ENCODE measurements at regions not wholly inside any gene's neighbourhood (a gene's known extent, or its start where the extent isn't known, plus 50 kb on each side); places are given as distances from the start of the nearest gene placed in this dataset.

DNA sequence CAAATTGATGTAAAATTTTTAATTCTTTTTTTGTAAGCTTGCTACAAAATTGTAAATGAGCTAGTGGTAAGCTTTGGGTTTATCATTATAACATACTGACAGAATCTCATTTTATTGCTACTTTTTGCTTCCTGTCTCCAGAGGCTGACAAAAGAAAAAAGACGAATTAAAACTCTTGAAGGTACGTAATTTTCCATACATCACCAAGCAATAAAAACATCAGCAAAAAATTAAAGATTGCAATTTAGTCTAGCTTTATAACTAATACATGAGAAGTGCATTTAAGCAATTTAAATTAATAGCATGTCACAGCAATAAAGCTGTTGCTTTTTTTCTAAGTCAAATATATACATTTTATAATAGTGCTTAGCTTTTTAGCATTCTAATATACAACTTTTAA, 94.6 kb upstream of the SNTG2 start:
- Histone ChIP-seq H3K9ac (ENCODE audit: insufficient read depth, low read length) (no peak overlapping the region), H4K20me1 (ENCODE audit: control insufficient read depth, extremely low read depth, insufficient read depth, low read length) (no peaks in the 10 kb centered on the region), H3K4me3 (replicated peaks in 1 of 4; ENCODE audit: control extremely low read depth in 1 of 4, insufficient read depth in 1 of 4, low read depth in 3 of 4, low read length in 4 of 4) (no peak overlapping the region), H3K79me2 (ENCODE audit: control insufficient read depth, insufficient read depth, low read length) (no peaks in the 10 kb centered on the region), H3K27me3 (ENCODE audit: control insufficient read depth, insufficient read depth, low read length) (no peaks in the 10 kb centered on the region), H3K36me3 (ENCODE audit: control insufficient read depth, insufficient read depth, low read length) (no peaks in the 10 kb centered on the region), H3K9me3 (ENCODE audit: control insufficient read depth, insufficient read depth, low read depth, low read length) (no peaks in the 10 kb centered on the region), H3K27ac (ENCODE audit: insufficient read depth, low read length) (no peak overlapping the region), H2AFZ (ENCODE audit: low read length) (no peak overlapping the region), H3K4me2 (ENCODE audit: extremely low read depth, insufficient read depth, low read length) (no peak overlapping the region), H3K4me1 (ENCODE audit: control insufficient read depth, extremely low read depth, insufficient read depth, low read length) (no peaks in the 10 kb centered on the region)
- no peak for TF ChIP-seq EZH2 (IDR thresholded peaks at IDR 0.05; ENCODE audit: low read length, missing control alignments)
- TF ChIP-seq, protein P1, sequence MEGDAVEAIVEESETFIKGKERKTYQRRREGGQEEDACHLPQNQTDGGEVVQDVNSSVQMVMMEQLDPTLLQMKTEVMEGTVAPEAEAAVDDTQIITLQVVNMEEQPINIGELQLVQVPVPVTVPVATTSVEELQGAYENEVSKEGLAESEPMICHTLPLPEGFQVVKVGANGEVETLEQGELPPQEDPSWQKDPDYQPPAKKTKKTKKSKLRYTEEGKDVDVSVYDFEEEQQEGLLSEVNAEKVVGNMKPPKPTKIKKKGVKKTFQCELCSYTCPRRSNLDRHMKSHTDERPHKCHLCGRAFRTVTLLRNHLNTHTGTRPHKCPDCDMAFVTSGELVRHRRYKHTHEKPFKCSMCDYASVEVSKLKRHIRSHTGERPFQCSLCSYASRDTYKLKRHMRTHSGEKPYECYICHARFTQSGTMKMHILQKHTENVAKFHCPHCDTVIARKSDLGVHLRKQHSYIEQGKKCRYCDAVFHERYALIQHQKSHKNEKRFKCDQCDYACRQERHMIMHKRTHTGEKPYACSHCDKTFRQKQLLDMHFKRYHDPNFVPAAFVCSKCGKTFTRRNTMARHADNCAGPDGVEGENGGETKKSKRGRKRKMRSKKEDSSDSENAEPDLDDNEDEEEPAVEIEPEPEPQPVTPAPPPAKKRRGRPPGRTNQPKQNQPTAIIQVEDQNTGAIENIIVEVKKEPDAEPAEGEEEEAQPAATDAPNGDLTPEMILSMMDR (conservative IDR thresholded peaks at IDR 0.05 in 1 of 2, IDR thresholded peaks at IDR 0.05 in 1 of 2; ENCODE audit: low read depth in 1 of 2, low read length in 2 of 2): no peak
- DNase-seq (ENCODE audit: low read depth in 2 of 2): no peak

DNA sequence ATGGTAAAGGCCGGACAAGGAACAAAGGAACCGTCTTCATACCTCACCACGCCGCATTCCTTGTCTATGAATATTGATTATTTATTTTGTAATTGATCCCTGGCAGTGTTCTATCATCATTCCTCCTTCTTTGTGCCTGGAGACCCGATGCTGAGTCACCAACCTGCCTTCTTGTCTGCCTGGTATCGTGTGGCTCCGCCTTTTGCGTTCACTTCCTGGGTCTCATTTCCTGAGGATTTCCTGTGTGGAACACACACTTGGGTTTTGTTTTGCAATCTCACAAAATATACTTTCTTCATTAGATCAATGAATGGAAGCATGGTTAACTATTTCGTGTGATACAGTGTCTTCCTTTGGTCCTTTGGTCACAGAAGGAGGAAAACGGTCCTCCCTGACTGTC, 95.5 kb upstream of the SNTG2 start:
- Histone ChIP-seq H3K4me3 (replicated peaks in 1 of 4; ENCODE audit: control extremely low read depth in 1 of 4, insufficient read depth in 1 of 4, low read depth in 3 of 4, low read length in 4 of 4) (no peak overlapping the region), H3K9me3 (ENCODE audit: control insufficient read depth, insufficient read depth, low read depth, low read length) (no peaks in the 10 kb centered on the region), H3K36me3 (ENCODE audit: control insufficient read depth, insufficient read depth, low read length) (no peaks in the 10 kb centered on the region), H3K27ac (ENCODE audit: insufficient read depth, low read length) (no peak overlapping the region), H3K4me2 (ENCODE audit: extremely low read depth, insufficient read depth, low read length) (no peak overlapping the region), H3K4me1 (ENCODE audit: control insufficient read depth, extremely low read depth, insufficient read depth, low read length) (no peaks in the 10 kb centered on the region), H3K9ac (ENCODE audit: insufficient read depth, low read length) (no peak overlapping the region), H2AFZ (ENCODE audit: low read length) (no peak overlapping the region), H3K27me3 (ENCODE audit: control insufficient read depth, insufficient read depth, low read length) (no peaks in the 10 kb centered on the region), H3K79me2 (ENCODE audit: control insufficient read depth, insufficient read depth, low read length) (no peaks in the 10 kb centered on the region), H4K20me1 (ENCODE audit: control insufficient read depth, extremely low read depth, insufficient read depth, low read length) (no peaks in the 10 kb centered on the region)
- TF ChIP-seq, protein P1 (conservative IDR thresholded peaks at IDR 0.05 in 1 of 2, IDR thresholded peaks at IDR 0.05 in 1 of 2; ENCODE audit: low read depth in 1 of 2, low read length in 2 of 2): no peak
- no peak for TF ChIP-seq EZH2 (IDR thresholded peaks at IDR 0.05; ENCODE audit: low read length, missing control alignments)
- DNase-seq (ENCODE audit: low read depth in 2 of 2): no peak

DNA sequence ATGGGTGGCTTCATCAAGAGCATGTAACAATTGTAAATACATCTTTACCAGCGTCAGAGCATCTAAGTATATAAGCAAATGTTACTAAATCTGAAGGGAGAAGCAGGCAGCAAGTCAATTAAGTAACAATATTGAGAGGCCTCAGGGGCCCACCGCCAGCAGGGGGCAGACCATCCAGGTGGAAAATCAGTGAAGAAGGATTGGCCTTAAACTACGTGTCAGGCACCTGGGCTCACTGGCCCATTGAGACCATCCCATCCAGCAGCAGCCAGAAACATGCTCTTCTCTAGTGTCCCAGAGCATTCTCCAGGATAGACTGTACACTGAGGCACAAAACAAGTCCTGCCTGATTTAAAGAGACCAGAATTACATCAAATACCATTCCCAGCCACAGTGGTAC, 96.2 kb upstream of the SNTG2 start:
- H3K27me3 ChIP-seq (ENCODE audit: control insufficient read depth, insufficient read depth, low read length): no peaks in the 10 kb centered on the region

More for the DNA sequence above, 96.2 kb upstream of the SNTG2 start:
- DNase-seq (ENCODE audit: low read depth in 2 of 2): peak in 1 of 2 donors; percentile 9
- Histone ChIP-seq H3K4me1 (ENCODE audit: control insufficient read depth, extremely low read depth, insufficient read depth, low read length) (no peaks in the 10 kb centered on the region), H3K4me3 (replicated peaks in 1 of 4; ENCODE audit: control extremely low read depth in 1 of 4, insufficient read depth in 1 of 4, low read depth in 3 of 4, low read length in 4 of 4) (no peak overlapping the region), H3K79me2 (ENCODE audit: control insufficient read depth, insufficient read depth, low read length) (no peaks in the 10 kb centered on the region), H3K9me3 (ENCODE audit: control insufficient read depth, insufficient read depth, low read depth, low read length) (no peaks in the 10 kb centered on the region), H4K20me1 (ENCODE audit: control insufficient read depth, extremely low read depth, insufficient read depth, low read length) (no peaks in the 10 kb centered on the region), H3K36me3 (ENCODE audit: control insufficient read depth, insufficient read depth, low read length) (no peaks in the 10 kb centered on the region), H3K9ac (ENCODE audit: insufficient read depth, low read length) (no peak overlapping the region), H2AFZ (ENCODE audit: low read length) (no peak overlapping the region), H3K27ac (ENCODE audit: insufficient read depth, low read length) (no peak overlapping the region), H3K4me2 (ENCODE audit: extremely low read depth, insufficient read depth, low read length) (no peak overlapping the region)
- TF ChIP-seq EZH2 (IDR thresholded peaks at IDR 0.05; ENCODE audit: low read length, missing control alignments): no peak
- TF ChIP-seq, protein P1 (conservative IDR thresholded peaks at IDR 0.05 in 1 of 2, IDR thresholded peaks at IDR 0.05 in 1 of 2; ENCODE audit: low read depth in 1 of 2, low read length in 2 of 2): peak in 1 of 2 donors; percentile 48

Measured in fibroblast of lung (primary cell).